Fibroblast of villous mesenchyme (primary cell): ENCODE measurements at regions not wholly inside any gene's neighbourhood (a gene's known extent, or its start where the extent isn't known, plus 50 kb on each side); places are given as distances from the start of the nearest gene placed in this dataset.
"Not testable (repeated sequence)": the region's sequence is repeated elsewhere in the genome, so short reads cannot be mapped to it uniquely, and the experiment has no call there.

Experiments
- DNase-seq: peaks from one replicate; pipeline ENCODE4 v3.0.0-alpha.2; 2010; ENCODE audit warnings: low read depth
- H3K4me3 ChIP-seq: 2 replicates; pipeline ENCODE4 v1.5.1; 2011; ENCODE audit warnings: low read depth, mild to moderate bottlenecking, low read length
- TF ChIP-seq, protein P1 (sequence below): IDR thresholded peaks from 2 replicates; pipeline ENCODE4 v1.5.1; 2012; ENCODE audit warnings: low read depth, mild to moderate bottlenecking, low read length; ENCODE audit not compliant: insufficient read depth

DNA sequence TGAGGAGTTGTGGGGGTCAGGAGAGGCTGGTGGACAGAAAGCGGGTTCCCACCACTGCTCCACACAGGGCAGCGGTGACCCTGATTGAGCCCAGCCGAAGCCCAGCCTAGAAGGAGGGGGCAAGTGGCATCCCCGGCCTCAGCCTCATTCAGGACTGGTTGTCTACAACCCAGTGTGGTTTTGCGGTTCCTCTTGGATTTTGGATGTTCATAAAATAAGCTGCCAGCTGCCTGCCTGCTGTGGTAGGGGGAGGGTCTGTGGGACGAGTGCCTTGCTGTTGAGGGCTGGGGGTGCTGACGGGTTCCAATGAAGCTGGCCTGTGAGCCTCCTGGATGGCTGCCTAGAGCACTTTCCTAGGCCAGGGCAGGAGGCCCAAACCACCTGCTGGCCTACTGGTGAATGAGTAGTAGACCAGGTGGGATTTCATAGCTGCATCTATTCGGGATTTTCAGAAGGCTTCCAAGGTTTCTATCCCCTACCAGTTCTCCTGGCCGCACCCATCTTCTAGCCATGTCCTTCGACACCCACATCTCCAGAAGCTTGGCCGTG lies 102.4 kb downstream of the NDFIP1 start:
- TF ChIP-seq, protein P1, sequence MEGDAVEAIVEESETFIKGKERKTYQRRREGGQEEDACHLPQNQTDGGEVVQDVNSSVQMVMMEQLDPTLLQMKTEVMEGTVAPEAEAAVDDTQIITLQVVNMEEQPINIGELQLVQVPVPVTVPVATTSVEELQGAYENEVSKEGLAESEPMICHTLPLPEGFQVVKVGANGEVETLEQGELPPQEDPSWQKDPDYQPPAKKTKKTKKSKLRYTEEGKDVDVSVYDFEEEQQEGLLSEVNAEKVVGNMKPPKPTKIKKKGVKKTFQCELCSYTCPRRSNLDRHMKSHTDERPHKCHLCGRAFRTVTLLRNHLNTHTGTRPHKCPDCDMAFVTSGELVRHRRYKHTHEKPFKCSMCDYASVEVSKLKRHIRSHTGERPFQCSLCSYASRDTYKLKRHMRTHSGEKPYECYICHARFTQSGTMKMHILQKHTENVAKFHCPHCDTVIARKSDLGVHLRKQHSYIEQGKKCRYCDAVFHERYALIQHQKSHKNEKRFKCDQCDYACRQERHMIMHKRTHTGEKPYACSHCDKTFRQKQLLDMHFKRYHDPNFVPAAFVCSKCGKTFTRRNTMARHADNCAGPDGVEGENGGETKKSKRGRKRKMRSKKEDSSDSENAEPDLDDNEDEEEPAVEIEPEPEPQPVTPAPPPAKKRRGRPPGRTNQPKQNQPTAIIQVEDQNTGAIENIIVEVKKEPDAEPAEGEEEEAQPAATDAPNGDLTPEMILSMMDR: no peak
- no peak for DNase-seq
- H3K4me3 ChIP-seq: no peak overlapping the region

DNA sequence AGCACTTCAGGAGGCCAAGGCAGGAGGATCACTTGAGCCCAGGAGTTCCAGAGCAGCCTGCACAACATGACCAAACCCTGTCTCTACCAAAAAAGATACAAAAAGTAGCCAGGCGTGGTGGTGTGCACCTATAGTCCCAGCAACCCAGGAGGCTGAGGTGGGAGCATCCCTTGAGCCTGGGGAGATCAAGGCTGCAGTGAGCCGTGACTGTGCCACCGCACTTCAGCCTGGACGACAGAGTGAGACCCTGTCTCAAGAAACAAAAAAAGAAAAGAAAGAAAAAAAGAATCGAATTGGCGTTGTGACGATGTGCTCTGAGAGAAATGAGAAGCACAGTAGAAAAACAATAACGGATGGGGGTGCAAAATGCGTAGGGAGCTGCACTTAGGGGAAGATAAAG lies 101.4 kb downstream of the NDFIP1 start:
- DNase-seq: no peak
- H3K4me3 ChIP-seq: no peak overlapping the region
- TF ChIP-seq, protein P1: no peak

DNA sequence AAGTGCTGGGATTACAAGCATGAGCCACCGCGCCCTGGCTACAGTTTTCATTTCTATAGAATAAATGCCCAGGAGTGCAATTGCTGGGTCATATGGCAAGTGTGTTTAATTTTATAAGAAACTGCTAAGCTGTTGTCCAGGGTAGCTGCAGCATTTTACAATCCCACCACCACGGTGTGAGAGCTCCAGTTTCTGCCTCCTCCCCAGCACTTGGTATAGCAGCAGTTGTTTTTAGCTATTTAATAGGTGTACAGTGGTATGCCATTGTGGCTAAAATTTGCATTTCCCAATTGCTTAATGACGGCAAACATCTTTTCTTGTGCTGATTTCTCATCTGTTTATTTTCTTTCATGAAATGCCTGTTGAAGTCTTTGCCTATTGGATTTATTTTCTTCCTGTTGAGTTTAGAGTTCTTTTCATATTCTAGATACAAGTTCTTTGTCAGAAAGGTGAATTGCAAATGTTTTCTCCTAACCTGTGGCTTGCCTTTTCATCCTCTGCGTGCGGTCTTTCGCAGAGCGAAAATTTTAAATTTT lies 100.3 kb downstream of the NDFIP1 start:
- TF ChIP-seq, protein P1: no peak
- no peak overlapping the region for H3K4me3 ChIP-seq
- no peak for DNase-seq

GRCh38 chr5:142208244-142208643 lies 99.7 kb downstream of the NDFIP1 start:
- not testable (repeated sequence) for H3K4me3 ChIP-seq, DNase-seq

DNA sequence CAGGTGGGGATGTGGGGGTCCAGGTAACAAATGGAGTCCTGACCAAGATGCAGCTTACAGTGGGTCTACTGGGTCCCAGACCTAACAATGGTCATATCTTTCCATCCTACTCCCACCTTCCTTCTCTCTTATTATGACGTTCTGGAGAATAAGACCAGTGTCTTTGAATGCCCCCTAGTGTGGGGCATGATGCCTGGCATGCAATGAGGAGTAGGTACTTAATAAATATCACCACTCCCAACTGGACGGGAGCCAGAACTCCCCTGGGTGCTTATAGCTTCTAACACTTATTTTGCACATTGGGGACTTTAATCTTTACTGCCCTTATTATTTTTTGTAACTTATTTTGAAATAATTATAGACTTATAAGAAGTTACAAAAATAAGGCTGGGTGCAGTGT lies 98.2 kb downstream of the NDFIP1 start:
- H3K4me3 ChIP-seq: no peak overlapping the region
- no peak for DNase-seq
- TF ChIP-seq, protein P1: no peak

- H3K4me3 ChIP-seq: no peak overlapping the region
- DNase-seq: no peak
- TF ChIP-seq, protein P1: no peak
Measured at GRCh38 chr5:142204219-142204618, 95.6 kb downstream of the NDFIP1 start.
